CD8-positive, alpha-beta memory T cell (primary cell): ENCODE measurements at regions not wholly inside any gene's neighbourhood (a gene's known extent, or its start where the extent isn't known, plus 50 kb on each side); places are given as distances from the start of the nearest gene placed in this dataset.

Source experiments
- CTCF ChIA-PET: fragments of 350-600 bp; sonication (Branson Sonifier 250); formaldehyde crosslinking; loops from one replicate; lab custom pipeline; 2021; ENCODE audit warnings: antibody characterized with exemption; lab: Charles Lee
- POLR2A ChIA-PET: fragments of 350-600 bp; sonication (Branson Sonifier 250); formaldehyde crosslinking; loops from one replicate; lab custom pipeline; 2021; ENCODE audit warnings: antibody characterized with exemption; lab: Charles Lee
- DNase-seq, 5 donors: peaks; one replicate each; pipeline versions ENCODE4 v3.0.0 to v3.0.0-alpha.2; 2020 to 2022; ENCODE audit warnings: mixed read lengths in 1 of 5
- H3K27ac ChIP-seq: one replicate; pipeline ENCODE4 v1.7.0; 2013; ENCODE audit warnings: low read depth, mild to moderate bottlenecking, low read length, moderate library complexity
- H3K27me3 ChIP-seq: 2 replicates; pipeline ENCODE4 v1.7.0; 2013; ENCODE audit warnings: low read length, mild to moderate bottlenecking; ENCODE audit not compliant: insufficient read depth, poor library complexity, severe bottlenecking
- H3K36me3 ChIP-seq: 2 replicates; pipeline ENCODE4 v1.7.0; 2013; ENCODE audit warnings: mild to moderate bottlenecking, low read length, moderate library complexity; ENCODE audit not compliant: insufficient read depth
- H3K4me1 ChIP-seq: 2 replicates; pipeline ENCODE4 v1.7.0; 2013; ENCODE audit warnings: mild to moderate bottlenecking, low read length, moderate library complexity; ENCODE audit not compliant: insufficient read depth
- H3K4me3 ChIP-seq: 2 replicates; pipeline ENCODE4 v1.7.0; 2013; ENCODE audit warnings: mild to moderate bottlenecking, low read length
- H3K9me3 ChIP-seq: 2 replicates; pipeline ENCODE4 v1.7.0; 2013; ENCODE audit warnings: mild to moderate bottlenecking, low read length
- H3K27ac Mint-ChIP-seq, 8 donors: one replicate each; pipeline ENCODE4 v1.8.0; 2020 to 2021; ENCODE audit warnings: mixed read lengths in 8 of 8, mild to moderate bottlenecking in 6 of 8, inconsistent platforms in 3 of 8, moderate library complexity in 3 of 8
- H3K27me3 Mint-ChIP-seq, 2 donors: one replicate each; pipeline ENCODE4 v1.8.0; 2020 to 2021; ENCODE audit warnings: mixed read lengths in 2 of 2, mild to moderate bottlenecking in 1 of 2, moderate library complexity in 1 of 2
- H3K36me3 Mint-ChIP-seq, 3 donors: one replicate each; pipeline ENCODE4 v1.8.0; 2020 to 2021; ENCODE audit warnings: mixed read lengths in 3 of 3, inconsistent platforms in 1 of 3, mild to moderate bottlenecking in 1 of 3
- H3K4me1 Mint-ChIP-seq, 3 donors: one replicate each; pipeline ENCODE4 v1.8.0; 2020 to 2021; ENCODE audit warnings: mixed read lengths in 3 of 3, inconsistent platforms in 1 of 3, mild to moderate bottlenecking in 1 of 3
- H3K4me3 Mint-ChIP-seq, 7 donors: one replicate each; pipeline ENCODE4 v1.8.0; 2020 to 2021; ENCODE audit warnings: mixed read lengths in 7 of 7, mild to moderate bottlenecking in 6 of 7, moderate library complexity in 4 of 7, inconsistent platforms in 2 of 7
- H3K9me3 Mint-ChIP-seq, 5 donors: one replicate each; pipeline ENCODE4 v1.8.0; 2020 to 2022; ENCODE audit warnings: mixed read lengths in 5 of 5, mild to moderate bottlenecking in 3 of 5, moderate library complexity in 2 of 5, inconsistent platforms in 1 of 5

DNA sequence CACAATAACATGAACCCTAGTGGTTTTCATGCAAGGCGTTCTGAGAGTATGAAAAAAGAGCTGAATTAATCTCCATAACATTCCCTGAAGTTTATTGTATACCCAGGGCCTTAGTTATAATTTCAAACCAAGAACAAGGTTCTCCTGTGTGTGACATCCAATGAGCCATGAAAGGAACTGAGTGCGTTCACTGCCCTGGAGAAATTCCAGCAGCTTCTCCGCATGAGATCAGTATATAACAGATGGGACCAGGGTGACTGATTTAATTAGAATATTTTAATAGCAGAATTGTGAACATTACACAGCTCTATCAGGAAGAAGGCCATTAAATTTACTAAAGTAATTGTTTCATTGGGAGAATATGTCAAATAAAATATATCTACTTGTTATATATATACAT lies 1190.5 kb upstream of the SLC10A2 start:
- POLR2A ChIA-PET = no interaction called here
- no peak overlapping the region for H3K27ac ChIP-seq
- CTCF ChIA-PET = no interaction called here
- H3K27me3 ChIP-seq = no peaks in the 10 kb centered on the region
- H3K4me1 Mint-ChIP-seq = no peaks in the 10 kb centered on the region
- no peak for DNase-seq
- no peaks in the 10 kb centered on the region for H3K4me1 ChIP-seq
- no peaks in the 10 kb centered on the region for H3K9me3 ChIP-seq
- no peaks in the 10 kb centered on the region for H3K36me3 Mint-ChIP-seq
- H3K27ac Mint-ChIP-seq = no peak overlapping the region
- H3K36me3 ChIP-seq = no peaks in the 10 kb centered on the region
- no peak overlapping the region for H3K4me3 ChIP-seq
- peaks cover 0 to 42% (median 4%) of the 10 kb centered on the region in 5 donors for H3K9me3 Mint-ChIP-seq
- H3K27me3 Mint-ChIP-seq = no peaks in the 10 kb centered on the region
- H3K4me3 Mint-ChIP-seq = no peak overlapping the region

- Mint-ChIP-seq H3K36me3 (no peaks in the 10 kb centered on the region), H3K9me3 (peaks cover 0 to 39% (median 2%) of the 10 kb centered on the region in 5 donors), H3K27ac (no peak overlapping the region), H3K27me3 (no peaks in the 10 kb centered on the region), H3K4me1 (no peaks in the 10 kb centered on the region), H3K4me3 (no peak overlapping the region)
- H3K4me1 ChIP-seq = no peaks in the 10 kb centered on the region
- DNase-seq = no peak
- H3K36me3 ChIP-seq = no peaks in the 10 kb centered on the region
- H3K27me3 ChIP-seq = no peaks in the 10 kb centered on the region
- H3K9me3 ChIP-seq = no peaks in the 10 kb centered on the region
- no peak overlapping the region for H3K27ac ChIP-seq
- H3K4me3 ChIP-seq = no peak overlapping the region
- ChIA-PET CTCF (no interaction called here), POLR2A (no interaction called here)
Measured at GRCh38 chr13:104253063-104253680, 1187.0 kb upstream of the SLC10A2 start.

DNA sequence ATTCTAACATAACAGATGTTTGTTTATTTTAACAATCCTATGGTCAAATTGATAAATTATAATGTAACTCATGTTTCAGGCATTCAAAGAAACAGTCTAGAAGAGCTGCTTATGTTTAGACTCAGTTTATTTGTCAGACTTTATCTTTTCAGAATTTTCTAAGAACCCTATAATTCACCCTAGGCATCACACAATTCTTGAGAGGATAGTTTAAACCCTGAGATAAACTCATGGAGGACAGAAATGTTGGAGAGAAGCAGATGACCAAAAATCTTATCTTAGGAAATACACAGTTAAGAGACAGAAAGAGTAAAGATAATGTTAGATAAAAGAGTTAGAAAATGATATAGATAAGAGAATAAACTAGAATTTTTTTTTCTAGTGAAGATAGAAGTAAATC lies 1185.7 kb upstream of the SLC10A2 start:
- ChIA-PET POLR2A (no interaction called here), CTCF (no interaction called here)
- H3K9me3 Mint-ChIP-seq = peaks cover 0 to 42% (median 2%) of the 10 kb centered on the region in 5 donors
- Histone ChIP-seq H3K4me3 (no peak overlapping the region), H3K9me3 (no peaks in the 10 kb centered on the region), H3K27me3 (no peaks in the 10 kb centered on the region), H3K36me3 (no peaks in the 10 kb centered on the region), H3K4me1 (no peaks in the 10 kb centered on the region), H3K27ac (no peak overlapping the region)
- H3K27me3 Mint-ChIP-seq = no peaks in the 10 kb centered on the region
- H3K4me3 Mint-ChIP-seq = no peak overlapping the region
- no peak for DNase-seq
- no peaks in the 10 kb centered on the region for H3K4me1 Mint-ChIP-seq
- no peak overlapping the region for H3K27ac Mint-ChIP-seq
- no peaks in the 10 kb centered on the region for H3K36me3 Mint-ChIP-seq

DNA sequence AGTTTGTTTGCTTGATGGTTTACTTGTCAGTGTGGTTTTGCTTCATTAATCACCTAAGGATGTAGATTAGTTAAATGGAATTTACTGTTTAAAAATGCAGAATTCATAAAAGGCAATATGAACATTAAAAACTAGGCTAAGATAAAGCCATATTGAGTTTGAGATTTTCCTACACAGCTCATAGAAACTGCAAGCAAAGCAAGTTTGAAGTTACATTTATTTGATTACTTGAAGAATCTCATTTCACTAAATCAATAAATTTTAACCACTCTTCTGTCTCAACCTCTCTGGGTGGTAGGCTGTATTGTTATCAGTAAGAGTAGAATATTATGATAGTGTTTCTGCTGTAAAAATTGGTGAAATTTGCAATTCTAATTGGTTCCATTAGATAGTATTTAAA lies 1180.7 kb upstream of the SLC10A2 start:
- Mint-ChIP-seq H3K9me3 (peaks cover 0 to 11% (median 2%) of the 10 kb centered on the region in 5 donors), H3K4me3 (no peak overlapping the region), H3K4me1 (no peaks in the 10 kb centered on the region), H3K27me3 (no peaks in the 10 kb centered on the region), H3K36me3 (no peaks in the 10 kb centered on the region), H3K27ac (no peak overlapping the region)
- H3K36me3 ChIP-seq = no peaks in the 10 kb centered on the region
- ChIA-PET CTCF (no interaction called here), POLR2A (no interaction called here)
- no peak overlapping the region for H3K27ac ChIP-seq
- no peak overlapping the region for H3K4me3 ChIP-seq
- no peaks in the 10 kb centered on the region for H3K27me3 ChIP-seq
- DNase-seq = no peak
- H3K4me1 ChIP-seq = no peaks in the 10 kb centered on the region
- H3K9me3 ChIP-seq = no peaks in the 10 kb centered on the region

DNA sequence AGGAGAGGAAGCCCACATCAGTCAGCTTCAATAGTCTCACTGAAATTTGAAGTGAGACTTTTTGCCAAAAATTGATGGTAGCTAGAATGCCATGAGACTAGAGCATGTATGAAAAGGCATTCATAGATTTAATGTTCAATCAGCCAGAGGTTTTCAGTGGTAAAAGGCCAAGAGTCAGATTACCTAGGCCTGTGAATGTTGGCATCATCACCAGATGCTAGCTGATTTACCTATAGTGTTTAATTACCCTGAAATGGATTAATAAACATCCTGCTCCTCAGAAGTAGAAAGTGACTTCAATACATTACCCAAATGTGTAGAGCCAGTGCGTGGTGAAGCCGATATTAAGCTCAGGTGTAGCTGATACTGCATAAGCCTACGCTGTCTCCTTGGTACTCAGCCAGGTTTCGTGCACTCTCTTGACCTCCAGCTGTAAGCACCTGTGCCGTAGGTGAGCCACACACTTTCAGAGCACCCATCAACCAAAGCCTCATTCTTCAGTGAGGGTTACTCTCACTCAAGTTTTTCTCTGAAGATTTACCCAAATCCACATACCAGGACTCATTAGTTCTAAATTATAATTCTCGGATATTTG lies 1140.3 kb upstream of the SLC10A2 start:
- no peaks in the 10 kb centered on the region for H3K9me3 ChIP-seq
- peaks cover 0 to 9% (median 0%) of the 10 kb centered on the region in 5 donors for H3K9me3 Mint-ChIP-seq
- H3K27ac ChIP-seq = no peak overlapping the region
- no peaks in the 10 kb centered on the region for H3K36me3 Mint-ChIP-seq
- H3K27me3 ChIP-seq = no peaks in the 10 kb centered on the region
- no peak for DNase-seq
- H3K4me3 Mint-ChIP-seq = no peak overlapping the region
- no peaks in the 10 kb centered on the region for H3K4me1 Mint-ChIP-seq
- no peak overlapping the region for H3K27ac Mint-ChIP-seq
- CTCF ChIA-PET = no interaction called here
- no peaks in the 10 kb centered on the region for H3K36me3 ChIP-seq
- POLR2A ChIA-PET = no interaction called here
- H3K27me3 Mint-ChIP-seq = no peaks in the 10 kb centered on the region
- no peak overlapping the region for H3K4me3 ChIP-seq
- H3K4me1 ChIP-seq = no peaks in the 10 kb centered on the region

DNA sequence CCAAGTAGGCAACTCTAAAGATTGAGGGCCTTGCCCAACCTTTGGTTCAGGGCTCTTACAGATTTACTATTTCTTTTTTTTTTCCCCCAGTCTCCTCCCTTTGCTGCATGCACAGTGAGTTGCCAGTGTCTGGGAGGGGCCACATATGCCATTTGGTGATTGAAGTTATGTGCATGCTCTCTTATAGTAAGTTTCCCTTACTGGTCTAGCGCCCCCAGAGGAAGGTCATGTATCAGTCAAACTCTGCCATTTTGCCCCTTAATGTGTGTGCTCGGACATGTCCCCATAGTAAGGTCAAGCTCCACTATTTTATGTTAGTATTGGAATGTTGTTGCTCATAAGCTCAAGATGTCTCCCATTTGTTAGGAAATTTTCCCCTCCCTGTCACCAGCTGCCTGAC lies 1138.0 kb upstream of the SLC10A2 start:
- Histone ChIP-seq H3K4me3 (no peak overlapping the region), H3K36me3 (no peaks in the 10 kb centered on the region), H3K27ac (no peak overlapping the region), H3K27me3 (no peaks in the 10 kb centered on the region), H3K4me1 (no peaks in the 10 kb centered on the region), H3K9me3 (no peaks in the 10 kb centered on the region)
- no peak for DNase-seq
- ChIA-PET POLR2A (no interaction called here), CTCF (no interaction called here)
- H3K36me3 Mint-ChIP-seq = no peaks in the 10 kb centered on the region
- no peaks in the 10 kb centered on the region for H3K4me1 Mint-ChIP-seq
- no peak overlapping the region for H3K27ac Mint-ChIP-seq
- H3K9me3 Mint-ChIP-seq = peaks cover 0 to 9% (median 0%) of the 10 kb centered on the region in 5 donors
- no peak overlapping the region for H3K4me3 Mint-ChIP-seq
- no peaks in the 10 kb centered on the region for H3K27me3 Mint-ChIP-seq

DNA sequence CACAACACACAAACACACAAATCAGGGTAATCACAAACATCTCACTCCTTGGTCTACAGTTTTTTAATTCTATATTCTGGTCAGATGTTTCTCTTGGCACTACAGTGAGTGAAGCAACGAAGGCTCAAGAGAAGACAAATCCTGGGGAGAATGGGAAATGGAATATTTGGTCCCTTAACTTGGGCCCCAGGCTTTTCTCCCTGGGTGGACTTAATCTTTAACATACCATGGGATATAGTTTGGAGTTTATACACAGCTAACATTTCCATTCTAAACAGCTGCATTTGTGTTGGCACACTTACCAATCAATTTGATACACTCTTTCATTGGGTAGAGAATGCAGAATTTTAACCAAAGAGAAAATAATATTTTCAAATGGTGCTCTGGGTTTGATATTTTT lies 1132.6 kb upstream of the SLC10A2 start:
- peaks cover 0 to 9% (median 3%) of the 10 kb centered on the region in 5 donors for H3K9me3 Mint-ChIP-seq
- no peaks in the 10 kb centered on the region for H3K27me3 Mint-ChIP-seq
- no peaks in the 10 kb centered on the region for H3K4me1 Mint-ChIP-seq
- no peak overlapping the region for H3K27ac ChIP-seq
- no peaks in the 10 kb centered on the region for H3K9me3 ChIP-seq
- H3K36me3 Mint-ChIP-seq = no peaks in the 10 kb centered on the region
- no peak for DNase-seq
- no peak overlapping the region for H3K27ac Mint-ChIP-seq
- H3K4me3 Mint-ChIP-seq = no peak overlapping the region
- no peaks in the 10 kb centered on the region for H3K27me3 ChIP-seq
- H3K4me1 ChIP-seq = no peaks in the 10 kb centered on the region
- CTCF ChIA-PET = no interaction called here
- no peaks in the 10 kb centered on the region for H3K36me3 ChIP-seq
- POLR2A ChIA-PET = no interaction called here
- H3K4me3 ChIP-seq = no peak overlapping the region

GRCh38 chr13:104196611-104197010 lies 1130.4 kb upstream of the SLC10A2 start:
- no peaks in the 10 kb centered on the region for H3K4me1 ChIP-seq
- CTCF ChIA-PET = no interaction called here
- Mint-ChIP-seq H3K27ac (no peak overlapping the region), H3K36me3 (no peaks in the 10 kb centered on the region), H3K4me1 (no peaks in the 10 kb centered on the region), H3K4me3 (no peak overlapping the region), H3K9me3 (peaks cover 0 to 14% (median 3%) of the 10 kb centered on the region in 5 donors), H3K27me3 (no peaks in the 10 kb centered on the region)
- H3K36me3 ChIP-seq = no peaks in the 10 kb centered on the region
- H3K4me3 ChIP-seq = no peak overlapping the region
- H3K9me3 ChIP-seq = no peaks in the 10 kb centered on the region
- H3K27ac ChIP-seq = no peak overlapping the region
- H3K27me3 ChIP-seq = no peaks in the 10 kb centered on the region
- DNase-seq = no peak
- POLR2A ChIA-PET = no interaction called here
